ENCODE measurements at regions not wholly inside any gene's neighbourhood (a gene's known extent, or its start where the extent isn't known, plus 50 kb on each side); places are given as distances from the start of the nearest gene placed in this dataset.

DNA sequence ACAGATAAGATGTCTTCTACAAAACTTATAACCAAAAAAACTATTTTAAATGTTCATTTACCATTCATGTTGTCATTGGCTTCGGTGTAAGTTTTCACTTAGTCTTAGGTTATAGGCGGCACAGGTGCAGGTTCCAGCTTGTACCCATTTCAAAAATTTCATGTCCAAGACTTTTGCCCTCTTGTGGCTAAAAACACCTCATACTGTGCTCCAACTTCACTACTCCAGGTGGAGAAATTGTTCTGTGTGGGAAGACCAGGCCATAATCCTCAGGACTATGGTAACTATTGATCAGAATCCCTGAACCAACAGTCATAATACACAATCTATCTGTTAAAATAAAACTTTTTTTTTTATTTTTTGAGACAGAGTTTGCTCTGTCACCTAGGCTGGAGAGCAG is 95.2 kb upstream of the ATP11B start:
- Histone ChIP-seq H3K4me3 (ENCODE audit: low read depth in 1 of 3, low read length in 3 of 3) (no peak overlapping the region), H3K9ac (ENCODE audit: low read depth in 1 of 2, low read length in 2 of 2) (no peak overlapping the region), H3K27me3 (ENCODE audit: control insufficient read depth in 4 of 4, insufficient read depth in 4 of 4, low read length in 3 of 4) (no peaks in the 10 kb centered on the region), H3K4me1 (ENCODE audit: control insufficient read depth in 4 of 4, insufficient read depth in 4 of 4, low read length in 3 of 4) (peaks cover 3 to 19% (median 14%) of the 10 kb centered on the region in 4 donors), H3K9me3 (ENCODE audit: control insufficient read depth in 4 of 4, low read length in 3 of 4) (no peaks in the 10 kb centered on the region), H3K36me3 (ENCODE audit: control insufficient read depth in 4 of 4, insufficient read depth in 3 of 4, low read depth in 1 of 4, low read length in 3 of 4) (no peaks in the 10 kb centered on the region), H3K27ac (ENCODE audit: low read depth in 1 of 2, low read length in 2 of 2) (no peak overlapping the region)
- TF ChIP-seq, protein P1, sequence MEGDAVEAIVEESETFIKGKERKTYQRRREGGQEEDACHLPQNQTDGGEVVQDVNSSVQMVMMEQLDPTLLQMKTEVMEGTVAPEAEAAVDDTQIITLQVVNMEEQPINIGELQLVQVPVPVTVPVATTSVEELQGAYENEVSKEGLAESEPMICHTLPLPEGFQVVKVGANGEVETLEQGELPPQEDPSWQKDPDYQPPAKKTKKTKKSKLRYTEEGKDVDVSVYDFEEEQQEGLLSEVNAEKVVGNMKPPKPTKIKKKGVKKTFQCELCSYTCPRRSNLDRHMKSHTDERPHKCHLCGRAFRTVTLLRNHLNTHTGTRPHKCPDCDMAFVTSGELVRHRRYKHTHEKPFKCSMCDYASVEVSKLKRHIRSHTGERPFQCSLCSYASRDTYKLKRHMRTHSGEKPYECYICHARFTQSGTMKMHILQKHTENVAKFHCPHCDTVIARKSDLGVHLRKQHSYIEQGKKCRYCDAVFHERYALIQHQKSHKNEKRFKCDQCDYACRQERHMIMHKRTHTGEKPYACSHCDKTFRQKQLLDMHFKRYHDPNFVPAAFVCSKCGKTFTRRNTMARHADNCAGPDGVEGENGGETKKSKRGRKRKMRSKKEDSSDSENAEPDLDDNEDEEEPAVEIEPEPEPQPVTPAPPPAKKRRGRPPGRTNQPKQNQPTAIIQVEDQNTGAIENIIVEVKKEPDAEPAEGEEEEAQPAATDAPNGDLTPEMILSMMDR (IDR thresholded peaks at IDR 0.05; ENCODE audit: low read depth, low read length, missing input control) = no peak
- TF ChIP-seq FOXA1 (IDR thresholded peaks at IDR 0.05) (no peak), HNF4G (IDR thresholded peaks at IDR 0.05) (no peak), NR2F2 (IDR thresholded peaks at IDR 0.05) (no peak), RAD21 (IDR thresholded peaks at IDR 0.05) (no peak), RXRA (IDR thresholded peaks at IDR 0.05) (no peak), HNF4A (conservative IDR thresholded peaks at IDR 0.05) (no peak), JUND (IDR thresholded peaks at IDR 0.05) (no peak)
- TF ChIP-seq, protein P2, sequence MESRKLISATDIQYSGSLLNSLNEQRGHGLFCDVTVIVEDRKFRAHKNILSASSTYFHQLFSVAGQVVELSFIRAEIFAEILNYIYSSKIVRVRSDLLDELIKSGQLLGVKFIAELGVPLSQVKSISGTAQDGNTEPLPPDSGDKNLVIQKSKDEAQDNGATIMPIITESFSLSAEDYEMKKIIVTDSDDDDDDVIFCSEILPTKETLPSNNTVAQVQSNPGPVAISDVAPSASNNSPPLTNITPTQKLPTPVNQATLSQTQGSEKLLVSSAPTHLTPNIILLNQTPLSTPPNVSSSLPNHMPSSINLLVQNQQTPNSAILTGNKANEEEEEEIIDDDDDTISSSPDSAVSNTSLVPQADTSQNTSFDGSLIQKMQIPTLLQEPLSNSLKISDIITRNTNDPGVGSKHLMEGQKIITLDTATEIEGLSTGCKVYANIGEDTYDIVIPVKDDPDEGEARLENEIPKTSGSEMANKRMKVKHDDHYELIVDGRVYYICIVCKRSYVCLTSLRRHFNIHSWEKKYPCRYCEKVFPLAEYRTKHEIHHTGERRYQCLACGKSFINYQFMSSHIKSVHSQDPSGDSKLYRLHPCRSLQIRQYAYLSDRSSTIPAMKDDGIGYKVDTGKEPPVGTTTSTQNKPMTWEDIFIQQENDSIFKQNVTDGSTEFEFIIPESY (IDR thresholded peaks at IDR 0.05) = no peak
- no peak for DNase-seq (ENCODE audit: low spot score)
- 85% methylated on average over 2 of the region's 2 CpGs for WGBS

DNA sequence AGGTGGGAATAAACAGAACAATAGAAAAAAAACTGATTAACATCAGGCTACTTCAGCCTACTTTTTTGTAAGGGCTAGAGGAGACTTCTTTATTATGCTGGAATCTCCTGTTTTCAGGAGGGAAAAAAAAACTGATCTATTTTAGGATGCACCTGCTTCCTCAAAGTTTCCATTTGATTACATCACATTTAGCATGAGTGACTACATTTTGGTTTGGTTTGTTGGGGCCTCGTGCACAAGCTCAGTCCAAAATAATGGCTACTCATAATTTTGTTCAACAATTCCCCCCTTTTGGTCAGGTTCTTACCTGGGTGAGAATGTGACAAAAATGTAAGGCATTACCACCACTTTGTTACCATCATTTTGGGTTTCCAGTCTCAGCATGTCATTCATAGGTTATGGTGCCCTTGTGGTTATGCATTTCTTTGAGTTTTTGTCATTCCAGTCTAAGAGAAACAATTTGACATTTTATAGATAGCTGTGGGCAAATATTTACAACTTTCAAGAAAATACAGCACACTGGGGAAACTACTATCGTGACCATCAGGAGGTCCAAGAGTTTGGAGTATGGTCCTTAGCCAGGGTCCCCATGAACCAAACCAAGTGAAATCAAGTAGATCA is 93.6 kb upstream of the ATP11B start:
- H3K27ac ChIP-seq (ENCODE audit: low read depth in 1 of 2, low read length in 2 of 2) = no peak overlapping the region
- H3K27me3 ChIP-seq (ENCODE audit: control insufficient read depth in 4 of 4, insufficient read depth in 4 of 4, low read length in 3 of 4) = no peaks in the 10 kb centered on the region
- no peak for DNase-seq (ENCODE audit: low spot score)
- no peak overlapping the region for H3K9ac ChIP-seq (ENCODE audit: low read depth in 1 of 2, low read length in 2 of 2)
- peaks cover 4 to 19% (median 14%) of the 10 kb centered on the region in 4 donors for H3K4me1 ChIP-seq (ENCODE audit: control insufficient read depth in 4 of 4, insufficient read depth in 4 of 4, low read length in 3 of 4)
- H3K4me3 ChIP-seq (ENCODE audit: low read depth in 1 of 3, low read length in 3 of 3) = no peak overlapping the region
- TF ChIP-seq RXRA (IDR thresholded peaks at IDR 0.05) = no peak
- TF ChIP-seq, protein P2 (IDR thresholded peaks at IDR 0.05) = no peak
- TF ChIP-seq, protein P1 (IDR thresholded peaks at IDR 0.05; ENCODE audit: low read depth, low read length, missing input control) = no peak
- TF ChIP-seq RAD21 (IDR thresholded peaks at IDR 0.05) = no peak
- TF ChIP-seq JUND (IDR thresholded peaks at IDR 0.05) = no peak
- no peak for TF ChIP-seq HNF4A (conservative IDR thresholded peaks at IDR 0.05)
- TF ChIP-seq TAF1 (conservative IDR thresholded peaks at IDR 0.05) = no peak
- TF ChIP-seq GABPA (IDR thresholded peaks at IDR 0.05 in 1 of 2, conservative IDR thresholded peaks at IDR 0.05 in 1 of 2) = no peak
- TF ChIP-seq, protein P3, sequence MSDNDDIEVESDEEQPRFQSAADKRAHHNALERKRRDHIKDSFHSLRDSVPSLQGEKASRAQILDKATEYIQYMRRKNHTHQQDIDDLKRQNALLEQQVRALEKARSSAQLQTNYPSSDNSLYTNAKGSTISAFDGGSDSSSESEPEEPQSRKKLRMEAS (IDR thresholded peaks at IDR 0.05) = no peak
- TF ChIP-seq SP1 (IDR thresholded peaks at IDR 0.05) = no peak
- no peak for TF ChIP-seq FOXA1 (IDR thresholded peaks at IDR 0.05)
- no peak for TF ChIP-seq HNF4G (IDR thresholded peaks at IDR 0.05)
- TF ChIP-seq YY1 (IDR thresholded peaks at IDR 0.05) = no peak
- TF ChIP-seq NR2F2 (IDR thresholded peaks at IDR 0.05) = no peak
- no peak for TF ChIP-seq FOXA2 (IDR thresholded peaks at IDR 0.05)
- TF ChIP-seq, protein P4, sequence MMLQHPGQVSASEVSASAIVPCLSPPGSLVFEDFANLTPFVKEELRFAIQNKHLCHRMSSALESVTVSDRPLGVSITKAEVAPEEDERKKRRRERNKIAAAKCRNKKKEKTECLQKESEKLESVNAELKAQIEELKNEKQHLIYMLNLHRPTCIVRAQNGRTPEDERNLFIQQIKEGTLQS (IDR thresholded peaks at IDR 0.05) = no peak
- TF ChIP-seq EGR1 (IDR thresholded peaks at IDR 0.05; ENCODE audit: low read depth in 2 of 2) = no peak
- TF ChIP-seq, protein P5, sequence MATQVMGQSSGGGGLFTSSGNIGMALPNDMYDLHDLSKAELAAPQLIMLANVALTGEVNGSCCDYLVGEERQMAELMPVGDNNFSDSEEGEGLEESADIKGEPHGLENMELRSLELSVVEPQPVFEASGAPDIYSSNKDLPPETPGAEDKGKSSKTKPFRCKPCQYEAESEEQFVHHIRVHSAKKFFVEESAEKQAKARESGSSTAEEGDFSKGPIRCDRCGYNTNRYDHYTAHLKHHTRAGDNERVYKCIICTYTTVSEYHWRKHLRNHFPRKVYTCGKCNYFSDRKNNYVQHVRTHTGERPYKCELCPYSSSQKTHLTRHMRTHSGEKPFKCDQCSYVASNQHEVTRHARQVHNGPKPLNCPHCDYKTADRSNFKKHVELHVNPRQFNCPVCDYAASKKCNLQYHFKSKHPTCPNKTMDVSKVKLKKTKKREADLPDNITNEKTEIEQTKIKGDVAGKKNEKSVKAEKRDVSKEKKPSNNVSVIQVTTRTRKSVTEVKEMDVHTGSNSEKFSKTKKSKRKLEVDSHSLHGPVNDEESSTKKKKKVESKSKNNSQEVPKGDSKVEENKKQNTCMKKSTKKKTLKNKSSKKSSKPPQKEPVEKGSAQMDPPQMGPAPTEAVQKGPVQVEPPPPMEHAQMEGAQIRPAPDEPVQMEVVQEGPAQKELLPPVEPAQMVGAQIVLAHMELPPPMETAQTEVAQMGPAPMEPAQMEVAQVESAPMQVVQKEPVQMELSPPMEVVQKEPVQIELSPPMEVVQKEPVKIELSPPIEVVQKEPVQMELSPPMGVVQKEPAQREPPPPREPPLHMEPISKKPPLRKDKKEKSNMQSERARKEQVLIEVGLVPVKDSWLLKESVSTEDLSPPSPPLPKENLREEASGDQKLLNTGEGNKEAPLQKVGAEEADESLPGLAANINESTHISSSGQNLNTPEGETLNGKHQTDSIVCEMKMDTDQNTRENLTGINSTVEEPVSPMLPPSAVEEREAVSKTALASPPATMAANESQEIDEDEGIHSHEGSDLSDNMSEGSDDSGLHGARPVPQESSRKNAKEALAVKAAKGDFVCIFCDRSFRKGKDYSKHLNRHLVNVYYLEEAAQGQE (IDR thresholded peaks at IDR 0.05) = no peak
- H3K36me3 ChIP-seq (ENCODE audit: control insufficient read depth in 4 of 4, insufficient read depth in 3 of 4, low read depth in 1 of 4, low read length in 3 of 4) = no peaks in the 10 kb centered on the region
- 87% methylated on average over 2 of the region's 2 CpGs for WGBS
- H3K9me3 ChIP-seq (ENCODE audit: control insufficient read depth in 4 of 4, low read length in 3 of 4) = no peaks in the 10 kb centered on the region
